ENCODE measurements at regions not wholly inside any gene's neighbourhood (a gene's known extent, or its start where the extent isn't known, plus 50 kb on each side); places are given as distances from the start of the nearest gene placed in this dataset.

DNA sequence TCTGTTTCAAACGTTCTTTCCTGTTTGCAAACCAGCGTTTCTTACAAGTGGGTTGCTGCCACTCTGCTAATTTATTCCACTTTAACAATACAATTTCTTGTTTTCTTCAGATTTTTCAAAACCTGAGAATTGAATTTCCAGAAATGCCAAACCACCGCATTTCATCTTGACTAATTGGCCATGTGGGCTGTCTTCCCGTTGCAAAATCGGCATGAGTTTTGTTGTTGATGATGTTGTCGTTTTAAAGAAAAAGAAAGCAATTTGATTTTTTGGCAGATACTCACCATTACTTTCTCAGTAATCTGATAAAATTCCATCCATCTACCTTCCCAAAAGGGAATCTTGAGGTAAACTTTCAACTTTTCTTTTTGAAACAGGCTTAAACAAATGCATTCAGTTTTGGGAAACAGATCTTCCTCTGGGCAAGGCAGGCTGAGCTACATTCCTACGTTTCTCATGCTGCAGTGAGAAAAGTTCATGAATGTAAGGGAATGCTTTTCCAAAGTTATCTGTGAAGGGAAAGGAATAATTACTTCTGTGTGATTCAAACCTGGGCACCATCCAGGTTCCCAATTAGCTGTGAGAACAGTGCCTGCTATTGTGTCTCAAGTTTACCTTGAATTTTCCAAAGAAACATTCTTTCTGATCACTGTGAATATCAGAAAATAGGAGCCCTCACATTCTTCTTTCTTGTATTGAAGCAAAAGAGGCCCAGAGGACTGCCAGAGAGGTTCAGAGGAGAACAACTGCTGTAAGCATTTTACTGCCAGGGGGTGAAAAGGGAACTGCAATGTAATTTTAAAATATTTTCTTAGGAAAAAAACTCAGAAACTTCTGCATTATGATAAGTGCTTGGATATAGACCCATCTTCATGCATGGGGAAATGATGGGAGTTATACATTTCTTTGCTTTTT is 100.7 kb upstream of the TUT7 start:
- peak; percentile 63 for DNase-seq (ENCODE audit: low spot score)

DNA sequence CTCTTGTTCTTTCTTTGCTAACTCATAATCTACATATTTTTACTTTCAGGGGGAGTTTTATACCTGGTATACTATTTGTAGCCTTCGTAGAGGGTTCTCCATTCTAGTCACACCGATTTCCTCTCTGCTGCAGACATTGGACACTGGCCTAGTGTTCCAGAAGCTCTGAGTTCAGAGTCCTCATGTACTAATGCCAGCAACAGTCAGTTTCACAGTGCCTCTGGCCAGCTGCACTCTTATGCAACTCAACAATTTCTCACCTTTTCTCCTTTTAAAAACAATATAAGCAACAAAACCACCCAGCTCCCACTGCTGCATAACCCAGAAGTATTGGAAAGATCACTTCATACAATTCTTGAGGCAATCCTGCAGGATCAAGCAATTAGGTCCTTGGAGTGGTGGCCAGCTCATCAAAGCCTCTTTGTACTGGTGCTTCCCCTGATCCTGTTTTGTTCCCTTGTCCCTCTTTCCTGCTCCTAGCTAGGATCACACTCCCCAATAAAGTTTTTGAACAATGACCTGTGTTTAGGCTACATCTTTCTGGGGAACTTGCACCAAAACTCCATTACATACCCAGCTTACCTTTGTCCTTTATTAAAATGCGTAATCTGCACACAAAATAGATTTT is 98.1 kb upstream of the TUT7 start:
- no peak for DNase-seq (ENCODE audit: low spot score)

DNA sequence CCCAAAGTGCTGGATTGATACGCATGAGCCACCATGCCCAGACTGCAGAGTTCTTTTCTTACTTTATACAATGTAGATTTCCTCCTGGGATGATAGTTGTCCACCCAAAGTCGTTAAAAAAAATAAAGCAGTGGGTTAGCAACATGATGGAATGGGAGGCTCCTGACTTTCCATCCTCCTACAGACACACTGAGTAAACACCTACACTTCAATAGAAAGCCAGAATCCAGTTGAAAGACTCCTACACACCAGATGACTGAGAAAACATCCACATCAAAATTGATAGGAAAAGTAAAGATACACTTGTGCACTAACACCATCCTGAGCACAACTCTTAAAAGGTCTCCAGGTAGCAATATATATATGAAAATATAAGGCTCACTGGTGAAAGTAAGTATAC is 95.0 kb upstream of the TUT7 start:
- DNase-seq (ENCODE audit: low spot score), result no peak

DNA sequence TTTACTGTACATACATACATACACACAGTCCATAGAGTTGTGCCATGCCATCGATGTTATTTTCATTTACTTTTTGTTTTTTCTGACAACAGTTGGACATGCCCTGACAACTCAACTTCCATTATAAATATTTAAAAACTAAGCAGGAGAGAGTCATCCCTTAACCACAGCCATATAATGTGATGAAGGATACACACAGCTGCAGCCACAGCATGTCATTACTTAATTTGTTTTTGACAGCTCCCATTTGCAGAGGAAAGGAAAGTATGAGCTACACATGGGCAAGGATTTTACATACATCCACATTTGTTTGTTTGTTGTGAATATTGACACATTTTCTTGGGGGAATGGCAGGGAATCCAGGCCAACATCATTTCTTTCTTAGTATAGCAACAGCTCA is 91.5 kb upstream of the TUT7 start:
- DNase-seq (ENCODE audit: low spot score), result no peak

DNA sequence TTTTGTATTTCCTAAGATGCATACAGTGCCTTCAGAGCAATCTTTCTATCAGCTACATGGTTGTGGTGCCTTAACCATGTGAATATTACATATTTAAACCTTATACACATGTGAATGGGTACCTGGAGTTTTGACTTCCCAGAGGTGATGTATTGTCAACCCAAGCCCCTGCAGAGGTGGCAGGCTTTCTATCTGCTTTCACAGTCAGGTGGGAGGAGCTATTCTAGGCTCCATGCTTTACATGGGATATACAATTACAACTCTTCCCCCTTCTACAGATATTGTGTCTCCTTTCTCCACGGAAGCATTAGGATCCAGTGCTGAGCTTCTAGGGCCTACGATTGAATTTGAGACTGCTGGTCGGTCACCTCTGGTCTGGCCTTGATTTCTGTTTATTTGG is 89.8 kb upstream of the TUT7 start:
- no peak for DNase-seq (ENCODE audit: low spot score)

DNA sequence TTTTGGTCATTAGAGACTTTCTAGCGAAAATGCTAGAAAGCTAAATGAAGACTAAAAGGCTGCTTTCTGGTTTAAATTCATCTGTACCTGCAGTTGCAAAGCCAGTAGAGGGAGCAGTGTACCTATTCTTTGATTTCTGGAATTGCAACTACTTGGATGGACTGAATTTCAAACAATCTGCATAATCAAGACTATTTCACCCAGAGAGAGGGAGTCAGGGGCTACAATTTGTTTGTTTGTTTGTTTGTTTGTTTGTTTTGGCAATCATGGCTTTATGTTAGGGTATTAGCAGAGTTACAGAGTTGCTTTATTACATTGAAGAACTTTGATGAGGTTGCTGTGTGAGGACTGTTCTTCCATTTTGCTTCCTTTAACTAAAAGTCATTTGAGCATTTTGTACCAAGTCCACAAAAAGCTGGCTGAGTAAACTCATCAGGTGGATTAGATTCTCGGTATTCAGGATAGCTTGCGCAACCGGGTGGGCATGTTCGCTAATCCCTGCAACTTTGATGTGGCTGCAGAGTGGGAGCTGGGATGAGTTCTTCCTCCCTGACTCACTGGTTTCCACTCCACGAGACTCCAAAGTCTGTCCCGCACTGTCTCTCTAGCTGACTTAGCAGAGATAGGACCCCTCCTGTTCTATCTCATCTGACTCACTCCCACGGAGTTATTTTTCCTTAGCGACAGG is 80.0 kb upstream of the TUT7 start:
- peak; percentile 99 for DNase-seq (ENCODE audit: low spot score)

DNA sequence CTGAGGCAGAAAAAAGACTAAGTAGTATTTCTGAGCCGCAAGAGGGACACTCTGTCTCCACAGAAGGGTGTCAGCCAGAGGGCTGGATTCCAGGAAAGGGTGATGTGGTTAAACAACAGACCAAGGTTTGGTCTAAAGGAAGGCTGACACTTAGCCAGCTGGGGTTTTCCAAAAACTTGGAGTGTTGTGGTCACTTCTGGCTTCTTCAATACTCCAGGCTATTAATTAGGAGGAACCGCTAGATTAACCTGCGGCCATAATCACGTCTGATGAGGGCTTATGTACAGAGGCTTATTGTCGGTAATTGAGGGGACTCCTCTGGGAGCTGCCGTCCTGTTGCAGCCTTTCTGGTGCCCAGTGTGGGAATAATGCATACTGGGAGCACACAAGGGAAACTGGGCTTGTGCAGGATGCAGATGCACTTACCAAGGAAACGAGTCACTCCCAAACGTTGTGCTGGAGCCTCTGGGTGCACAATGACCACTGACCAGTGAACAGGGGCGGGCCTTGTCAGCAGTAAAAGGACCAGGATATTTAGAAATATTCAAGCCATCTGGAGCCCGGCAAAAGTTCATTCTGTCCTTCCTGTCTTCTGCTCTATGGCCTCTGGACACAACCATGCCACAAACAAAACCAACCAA is 70.2 kb upstream of the TUT7 start:
- no peak for DNase-seq (ENCODE audit: low spot score)

DNA sequence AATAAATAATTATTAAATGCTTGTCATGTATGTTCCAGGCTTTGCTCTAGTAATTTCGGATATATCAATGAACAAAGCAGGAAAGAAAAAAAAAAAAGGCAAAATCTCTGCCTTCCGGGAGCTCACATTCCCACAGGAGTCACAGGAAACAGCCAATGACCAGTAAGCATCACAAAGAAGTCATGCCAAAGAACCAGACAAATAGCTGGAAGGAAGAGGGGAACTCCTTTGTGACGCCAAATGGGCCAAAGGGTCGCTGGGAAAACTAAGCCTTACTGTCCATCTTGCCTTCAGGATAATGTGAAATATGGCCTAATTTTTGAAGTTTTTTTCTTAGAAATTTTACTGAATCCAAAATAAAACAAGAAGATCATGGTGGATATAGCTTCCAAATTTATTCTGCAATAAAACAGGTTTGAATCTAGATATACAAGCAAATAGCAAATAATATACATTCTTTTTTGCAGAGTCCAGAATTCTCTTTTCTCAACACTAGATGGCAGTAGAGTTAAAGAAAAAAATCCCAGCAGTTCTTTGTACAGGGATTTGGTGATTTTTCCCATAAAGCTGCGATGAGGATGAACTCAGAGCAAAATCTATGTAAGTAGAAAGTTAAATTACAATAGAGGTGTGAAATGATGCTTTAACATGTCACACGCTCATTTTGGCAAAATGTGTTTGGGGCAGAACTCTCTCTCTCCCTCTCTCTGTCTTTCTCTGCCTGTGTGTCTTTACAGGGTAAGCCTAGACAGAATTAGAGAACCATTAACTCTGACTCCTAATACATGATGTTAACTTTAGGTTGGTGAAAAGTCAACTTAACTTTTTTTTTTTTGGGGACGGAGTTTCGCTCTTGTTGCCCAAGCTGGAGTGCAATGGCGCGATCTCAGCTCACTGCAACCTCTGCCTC is 60.0 kb upstream of the TUT7 start:
- DNase-seq (ENCODE audit: low spot score), result peak; percentile 69

DNA sequence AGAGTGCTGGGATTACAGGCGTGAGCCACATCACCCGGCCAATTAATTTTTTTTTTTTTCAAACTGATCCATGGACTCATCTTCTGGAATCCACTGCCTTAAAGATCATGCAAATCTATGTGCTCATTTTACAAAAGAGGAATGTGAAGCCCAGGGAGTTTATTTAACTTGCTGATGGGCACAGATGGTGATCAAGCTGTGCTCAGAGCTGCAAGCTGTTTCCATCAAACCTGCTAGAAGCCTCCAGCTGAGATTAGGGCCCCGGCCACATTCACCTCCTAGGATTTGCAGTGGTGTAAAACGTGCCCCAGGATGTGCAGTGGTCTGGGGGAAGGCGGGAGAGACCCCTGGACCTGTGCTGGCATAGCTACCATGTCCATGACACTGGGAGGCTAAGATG is 56.1 kb upstream of the TUT7 start:
- DNase-seq (ENCODE audit: low spot score), result no peak

DNA sequence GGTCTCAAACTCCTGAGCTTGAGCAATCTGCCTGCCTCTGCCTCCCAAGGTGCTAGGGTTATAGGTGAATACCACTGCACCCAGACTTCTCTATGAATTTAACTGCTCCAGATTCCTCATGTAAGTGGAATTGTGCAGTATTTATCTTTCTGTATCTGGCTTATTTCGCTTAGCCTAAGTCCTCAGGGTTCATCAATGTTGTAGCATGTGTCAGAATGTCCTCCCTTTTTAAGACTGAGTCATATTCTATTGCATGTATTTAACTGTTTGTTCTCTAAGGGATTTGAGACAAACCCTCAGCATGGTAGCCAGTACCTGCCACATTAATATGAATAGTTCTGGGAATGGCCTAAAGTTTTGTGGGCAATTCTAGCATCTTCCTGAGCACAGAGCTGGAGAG is 53.9 kb upstream of the TUT7 start:
- DNase-seq (ENCODE audit: low spot score), result peak; percentile 39

DNA sequence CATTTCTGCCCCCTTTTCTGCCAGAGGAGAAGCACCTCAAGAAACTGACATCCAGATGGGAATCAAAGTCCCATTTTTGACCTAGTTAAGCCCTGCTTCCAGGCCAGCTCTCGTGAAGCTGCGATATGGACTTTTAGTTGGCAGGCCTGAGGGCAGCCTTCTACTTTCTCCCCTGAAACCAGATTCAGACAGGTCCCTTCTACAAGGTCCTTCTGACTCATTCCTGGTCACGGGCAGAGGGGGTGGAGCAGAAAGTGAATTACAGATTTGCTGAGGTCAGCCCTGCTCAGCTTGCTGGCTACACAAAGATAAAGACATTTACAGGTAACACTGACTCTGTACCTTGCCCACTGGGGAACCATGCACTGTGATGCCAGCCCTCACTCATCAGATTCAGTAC is 52.8 kb upstream of the TUT7 start:
- DNase-seq (ENCODE audit: low spot score), result peak; percentile 39

DNA sequence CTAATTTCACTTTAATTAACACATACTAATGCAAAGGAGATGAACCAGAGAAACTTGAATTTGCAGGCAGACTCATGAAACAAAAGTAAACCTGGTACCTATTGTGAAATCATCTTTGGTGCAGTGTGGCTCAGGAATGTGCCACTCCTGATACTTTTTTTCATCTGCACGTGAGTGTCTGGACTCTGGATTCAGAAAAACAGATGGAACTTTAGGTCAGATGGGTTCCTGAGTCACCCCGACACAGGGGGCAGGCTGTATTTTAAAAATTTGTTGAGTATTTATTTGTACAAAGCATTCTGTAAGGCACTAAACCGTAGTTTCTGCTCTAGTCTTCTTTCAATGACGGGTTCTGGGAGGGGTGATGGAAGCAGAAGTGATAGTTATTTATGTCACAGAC is 52.2 kb upstream of the TUT7 start:
- peak; percentile 35 for DNase-seq (ENCODE audit: low spot score)

DNA sequence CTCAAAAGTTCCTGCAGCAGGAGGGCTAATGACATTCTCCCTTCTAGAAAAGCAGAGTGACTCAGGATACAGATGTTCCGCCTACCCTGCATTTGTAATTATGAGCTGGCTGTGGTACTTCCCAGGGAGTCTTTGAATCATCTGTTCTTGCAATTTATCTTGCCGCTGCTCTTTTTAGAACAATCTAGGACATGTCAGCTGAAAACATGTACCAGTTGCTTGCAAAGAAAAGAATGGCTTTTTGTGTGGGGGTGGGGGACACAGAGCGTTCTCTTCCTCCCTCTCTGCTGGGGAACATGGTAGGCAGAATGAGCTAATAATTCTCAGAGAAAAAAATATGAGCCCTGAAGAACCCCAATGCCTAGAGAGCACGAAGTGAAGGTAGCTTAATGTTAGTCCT is 51.7 kb upstream of the TUT7 start:
- peak; percentile 86 for DNase-seq (ENCODE audit: low spot score)

DNA sequence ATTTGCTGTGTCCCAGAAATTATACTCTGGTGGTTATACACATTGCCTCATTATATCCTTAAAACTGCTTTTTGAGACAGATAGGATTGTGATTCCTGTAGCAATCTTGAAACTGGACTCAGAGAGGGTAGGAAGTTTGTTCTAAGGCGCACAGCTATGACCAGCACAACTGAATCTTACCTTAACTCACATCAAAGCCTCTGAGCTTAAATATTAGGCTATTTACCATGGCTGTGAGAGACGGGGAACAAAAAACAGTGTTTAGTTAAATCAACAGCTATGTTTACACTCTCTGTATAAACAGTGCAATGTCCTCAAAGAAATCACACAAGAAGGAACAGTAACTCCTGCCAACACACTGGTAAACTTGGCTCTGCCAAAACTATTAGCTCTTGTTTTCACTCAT is 50.9 kb upstream of the TUT7 start:
- DNase-seq (ENCODE audit: low spot score), result no peak

Measured in umbilical cord (tissue), 1 donor.